GM18520 (cell line): ENCODE measurements at regions not wholly inside any gene's neighbourhood (a gene's known extent, or its start where the extent isn't known, plus 50 kb on each side); places are given as distances from the start of the nearest gene placed in this dataset.
"Not testable (repeated sequence)": the region's sequence is repeated elsewhere in the genome, so short reads cannot be mapped to it uniquely, and the experiment has no call there.

ENCODE experiments used
- ATAC-seq: cut with Tn5 transposase; IDR thresholded peaks from one replicate; pipeline ENCODE4 v1.9.1; 2021; ENCODE audit not compliant: unreplicated experiment

GRCh38 chr4:66568001-66568400 lies 897.7 kb upstream of the EPHA5 start:
- ATAC-seq: no peak

GRCh38 chr4:66567551-66567950 lies 897.3 kb upstream of the EPHA5 start:
- no peak for ATAC-seq

DNA sequence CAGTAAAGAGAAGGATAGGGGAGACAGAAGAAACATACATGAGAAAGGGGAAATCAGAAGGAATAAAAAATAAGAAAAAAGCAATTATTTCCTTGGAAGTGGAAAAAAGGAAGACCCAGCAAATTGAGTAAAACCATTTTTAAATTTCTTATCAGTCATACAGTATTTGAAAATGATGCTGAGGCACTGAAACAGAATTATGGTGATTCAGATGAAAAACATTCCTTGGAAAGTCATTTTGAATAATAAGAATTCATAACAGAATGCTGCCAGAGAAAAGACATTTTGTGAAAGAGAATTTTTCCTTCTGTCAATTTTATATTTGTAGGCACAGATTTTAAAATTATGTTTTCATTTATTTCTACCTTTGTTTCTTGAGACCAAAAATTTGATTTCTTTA lies 895.5 kb upstream of the EPHA5 start:
- ATAC-seq: no peak

DNA sequence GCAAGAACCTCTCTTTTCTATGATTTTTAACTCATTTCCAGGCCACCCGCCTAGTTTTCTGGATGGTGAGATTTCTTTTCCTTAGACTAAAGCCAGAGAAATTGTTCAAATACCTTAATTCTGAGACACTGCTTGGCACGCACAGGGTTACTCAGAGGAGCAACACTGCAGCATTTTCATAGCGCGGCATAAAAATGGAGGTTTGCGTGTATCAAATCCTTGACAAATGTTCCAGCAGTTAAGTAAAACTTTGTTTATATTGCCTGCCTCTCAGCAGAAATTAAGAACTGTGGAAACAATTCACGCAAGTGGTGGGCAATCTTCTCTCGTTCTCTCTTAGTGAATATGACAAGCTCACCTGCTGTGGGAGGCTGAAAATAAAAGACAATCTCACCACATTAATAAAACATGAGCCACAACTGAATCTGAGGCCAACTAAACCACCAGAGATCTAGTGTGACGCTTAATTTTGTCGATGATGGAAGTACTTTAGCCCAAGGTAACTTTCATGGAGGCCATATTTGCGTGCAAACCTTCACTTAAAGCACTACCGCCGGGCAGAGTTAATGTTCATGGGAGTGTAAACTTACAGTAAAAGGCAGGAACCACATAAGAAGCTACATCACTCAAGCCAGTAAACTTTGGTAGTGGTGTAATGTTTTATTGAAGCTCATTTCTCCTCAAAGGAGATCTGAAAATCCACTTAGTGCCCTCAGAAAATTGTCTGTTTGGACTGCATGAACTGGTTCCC lies 894.8 kb upstream of the EPHA5 start:
- no peak for ATAC-seq

DNA sequence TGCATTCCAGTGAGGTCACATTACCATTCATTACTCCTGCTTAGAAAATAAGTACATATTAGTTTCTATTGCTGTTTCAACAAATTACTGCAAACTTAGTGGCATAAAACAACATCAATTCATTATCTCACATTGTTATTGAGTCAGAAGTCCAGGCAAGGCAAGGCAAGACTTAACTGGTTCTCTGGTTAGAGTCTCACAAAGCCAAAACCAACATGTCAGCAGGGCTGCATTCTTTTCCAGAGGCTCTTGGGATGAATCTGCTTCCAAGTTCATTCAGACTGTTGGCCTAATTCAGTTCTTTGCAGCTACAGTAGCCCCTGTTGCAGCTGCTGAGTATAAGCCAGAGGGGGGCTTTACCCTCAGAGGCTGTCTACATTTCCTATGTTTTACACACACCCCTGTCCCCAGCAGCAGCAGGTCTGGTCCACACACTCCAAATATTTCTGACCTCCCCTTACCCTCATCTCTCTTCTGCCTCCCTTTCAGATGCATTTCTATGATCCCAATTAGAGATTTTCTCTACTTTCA lies 892.1 kb upstream of the EPHA5 start:
- ATAC-seq: no peak

DNA sequence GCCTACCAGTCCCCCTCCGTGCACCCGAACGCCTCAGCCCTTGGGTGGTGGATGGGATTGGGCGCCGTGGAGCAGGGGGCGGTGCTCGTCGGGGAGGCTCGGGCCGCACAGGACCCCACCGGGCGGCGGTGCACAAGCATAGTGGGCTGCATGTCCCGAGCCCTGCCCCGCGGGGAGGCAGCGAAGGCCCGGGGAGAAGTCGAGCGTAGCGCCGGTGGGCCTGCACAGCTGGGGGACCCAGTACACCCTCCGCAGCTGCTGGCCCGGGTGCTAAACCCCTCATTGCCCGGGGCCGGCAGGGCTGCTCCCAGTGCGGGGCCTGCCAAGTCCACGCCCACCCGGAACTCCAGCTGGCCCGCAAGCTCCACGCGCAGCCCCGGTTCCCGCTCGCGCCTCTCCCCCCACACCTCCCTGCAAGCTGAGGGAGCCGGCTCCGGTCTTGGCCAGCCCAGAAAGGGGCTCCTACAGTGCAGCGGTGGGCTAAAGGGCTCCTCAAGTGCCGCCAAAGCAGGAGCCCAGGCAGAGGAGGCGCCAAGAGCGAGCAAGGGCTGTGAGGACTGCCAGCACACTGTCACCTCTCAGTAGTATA lies 891.3 kb upstream of the EPHA5 start:
- ATAC-seq: not testable (repeated sequence)

- no peak for ATAC-seq
Observed at GRCh38 chr4:66558651-66559050, 888.4 kb upstream of the EPHA5 start.

GRCh38 chr4:66556651-66557278 lies 886.5 kb upstream of the EPHA5 start:
- no peak for ATAC-seq

DNA sequence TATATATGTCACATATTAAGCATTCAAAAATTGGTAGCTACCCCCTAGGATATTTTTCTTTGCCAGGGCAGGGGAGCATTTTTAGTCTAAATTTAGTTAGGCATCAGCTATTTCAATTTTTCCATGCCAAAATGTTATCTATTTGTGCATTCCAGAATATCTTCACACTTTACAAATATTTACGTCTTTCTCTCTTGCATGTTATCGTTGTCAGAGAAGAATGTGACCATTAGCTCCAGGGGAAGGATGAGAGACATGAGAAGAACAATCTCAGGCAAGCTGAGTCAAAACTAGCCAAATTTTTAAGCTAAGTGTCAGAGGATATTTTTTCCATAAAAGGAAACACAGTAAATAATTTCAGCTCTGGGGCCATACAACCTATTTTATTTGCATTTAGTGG lies 885.0 kb upstream of the EPHA5 start:
- no peak for ATAC-seq

- no peak for ATAC-seq
Observed at GRCh38 chr4:66554826-66555225, 884.5 kb upstream of the EPHA5 start.

DNA sequence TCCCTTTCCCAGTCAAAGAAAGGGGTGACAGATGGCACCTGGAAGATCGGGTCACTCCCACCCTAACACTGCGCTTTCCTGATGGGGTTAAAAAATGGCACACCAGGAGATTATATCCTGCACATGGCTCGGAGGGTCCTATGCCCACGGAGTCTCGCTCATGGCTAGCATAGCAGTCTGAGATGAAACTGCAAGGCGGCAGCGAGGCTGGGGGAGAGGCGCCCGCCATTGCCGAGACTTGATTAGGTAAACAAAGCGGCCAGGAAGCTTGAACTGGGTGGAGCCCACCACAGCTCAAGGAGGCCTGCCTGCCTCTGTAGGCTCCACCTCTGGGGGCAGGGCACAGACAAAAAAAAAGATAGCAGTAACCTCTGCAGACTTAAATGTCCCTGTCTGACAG lies 875.0 kb upstream of the EPHA5 start:
- not testable (repeated sequence) for ATAC-seq

DNA sequence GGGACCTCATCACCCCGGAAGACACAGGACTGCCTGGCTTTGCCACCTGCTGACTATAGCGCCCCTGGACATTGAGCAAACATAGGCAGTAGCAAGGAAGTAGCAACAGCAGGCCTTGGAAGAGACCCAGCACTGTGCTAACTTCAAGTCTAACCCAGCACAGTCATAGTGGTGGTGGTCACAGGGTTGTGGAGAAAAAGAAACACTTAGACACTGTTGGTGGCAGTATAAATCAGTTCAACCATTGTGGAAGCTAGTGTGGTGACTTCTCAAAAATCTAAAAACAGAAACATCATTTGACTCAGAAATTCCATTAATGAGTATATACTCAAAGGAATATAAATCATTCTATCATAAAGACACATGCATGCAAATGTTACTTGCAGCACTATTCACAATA lies 874.0 kb upstream of the EPHA5 start:
- no peak for ATAC-seq

DNA sequence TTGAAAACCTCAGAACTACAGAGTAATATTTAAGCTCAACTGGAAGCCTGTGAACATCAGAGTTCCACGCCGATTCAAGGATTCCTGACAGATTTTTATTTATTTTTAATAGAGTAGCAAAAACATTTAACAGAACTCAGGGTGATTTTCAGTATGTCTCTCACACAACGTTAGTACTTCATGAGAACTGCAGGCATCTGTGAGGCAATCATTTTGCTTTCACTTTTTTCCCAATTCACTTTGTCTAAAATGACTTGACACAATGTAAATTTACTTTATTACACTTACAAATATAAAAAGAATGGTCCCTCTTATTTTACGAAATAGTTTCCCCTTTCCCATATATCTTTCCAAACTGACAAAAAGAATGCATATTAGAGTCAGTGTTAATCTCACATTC lies 869.5 kb upstream of the EPHA5 start:
- no peak for ATAC-seq

DNA sequence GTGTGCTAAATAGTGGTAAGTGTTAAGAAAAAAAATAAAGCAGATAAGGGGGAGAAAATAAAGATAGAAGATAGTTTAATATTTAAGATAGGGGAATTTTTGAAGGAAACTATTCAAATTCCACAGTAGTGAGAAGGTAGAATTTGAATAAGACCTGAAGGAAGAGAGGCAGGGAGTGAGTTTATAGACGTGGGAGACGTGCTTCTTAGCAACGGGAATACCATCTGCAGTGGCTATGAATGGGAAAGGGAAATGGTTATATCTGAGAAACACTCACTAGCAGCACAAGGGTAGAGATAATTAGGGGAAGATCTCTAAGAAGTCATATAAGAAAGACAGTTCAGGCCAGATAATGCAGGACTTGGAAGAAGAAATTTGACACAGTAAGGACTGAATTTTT lies 854.5 kb upstream of the EPHA5 start:
- no peak for ATAC-seq

GRCh38 chr4:66522244-66522643 lies 852.0 kb upstream of the EPHA5 start:
- no peak for ATAC-seq

DNA sequence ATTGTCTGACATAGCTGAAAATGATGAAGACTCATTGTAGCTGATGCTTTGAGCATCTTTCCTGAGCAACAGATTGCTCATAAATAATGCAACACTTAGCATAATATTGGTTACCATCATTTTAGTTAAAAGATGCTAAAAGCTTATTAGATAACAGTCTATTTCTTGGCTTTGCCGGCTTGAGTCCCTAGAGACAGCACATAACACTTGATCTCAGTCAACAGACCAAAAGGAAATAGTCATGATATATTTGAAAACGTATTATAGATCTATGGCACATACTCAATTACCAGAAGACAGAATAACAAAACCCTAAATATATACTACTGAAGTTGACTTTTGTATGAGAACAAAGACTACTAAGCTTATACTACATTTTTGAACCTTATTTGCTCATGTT lies 846.7 kb upstream of the EPHA5 start:
- ATAC-seq: no peak

GRCh38 chr4:66506985-66507384 lies 836.7 kb upstream of the EPHA5 start:
- ATAC-seq: no peak

- no peak for ATAC-seq
Observed at GRCh38 chr4:66501997-66502396, 831.7 kb upstream of the EPHA5 start.

- ATAC-seq: no peak
Observed at GRCh38 chr4:66490729-66491128, 820.4 kb upstream of the EPHA5 start.

DNA sequence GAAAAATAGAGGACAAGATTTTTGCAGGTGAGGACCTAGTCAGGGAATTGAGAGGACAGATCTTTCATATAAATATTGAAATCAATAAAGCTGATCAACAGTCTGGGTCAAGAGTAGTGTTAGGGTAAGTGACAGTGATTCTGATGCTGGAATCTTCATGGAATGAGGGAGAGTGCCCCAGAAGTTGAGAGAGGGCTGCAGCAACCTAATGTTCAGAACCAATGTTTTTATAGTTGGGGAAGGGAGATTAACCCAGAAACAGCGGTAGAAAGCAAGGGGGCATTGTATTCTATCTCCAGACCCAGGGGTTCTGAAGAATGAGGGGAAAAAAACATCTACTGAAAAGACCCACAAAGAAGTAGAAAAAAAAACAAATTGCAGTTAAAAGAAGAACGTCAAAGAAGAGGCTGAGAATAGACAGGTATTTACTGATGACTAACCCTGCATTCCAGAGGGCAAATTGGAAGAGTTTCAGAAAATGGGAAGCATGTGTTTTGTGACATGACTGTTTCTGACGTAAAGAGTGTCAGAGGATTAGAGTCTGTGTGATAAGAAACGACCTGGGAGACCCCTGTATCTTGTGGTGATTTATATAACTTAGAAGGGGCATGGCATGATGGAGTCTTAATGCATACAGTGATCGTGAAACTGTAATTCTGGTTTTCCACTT lies 819.6 kb upstream of the EPHA5 start:
- no peak for ATAC-seq

DNA sequence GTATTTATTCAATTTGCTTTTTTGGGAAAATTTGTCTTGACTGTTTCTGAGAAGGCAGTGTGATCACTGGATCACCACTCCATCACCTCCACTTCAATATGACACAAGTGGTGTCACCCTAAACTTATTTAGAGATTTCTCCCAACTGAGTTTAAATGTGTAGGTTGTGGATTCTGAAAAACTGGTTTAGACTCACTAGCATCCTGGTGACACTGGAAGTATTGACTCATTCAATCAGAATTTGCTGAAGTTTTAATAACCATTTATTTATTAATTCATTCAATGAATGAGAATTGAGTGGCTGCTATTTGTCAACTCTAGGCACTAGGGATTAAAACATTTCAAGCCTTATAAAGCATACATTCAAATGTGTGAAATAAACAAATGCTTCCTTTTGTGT lies 819.1 kb upstream of the EPHA5 start:
- no peak for ATAC-seq

GRCh38 chr4:66486068-66486467 lies 815.8 kb upstream of the EPHA5 start:
- ATAC-seq: no peak
